ENCODE measurements at regions not wholly inside any gene's neighbourhood (a gene's known extent, or its start where the extent isn't known, plus 50 kb on each side); places are given as distances from the start of the nearest gene placed in this dataset.
"Not testable (repeated sequence)": the region's sequence is repeated elsewhere in the genome, so short reads cannot be mapped to it uniquely, and the experiment has no call there.

- no peak for DNase-seq (ENCODE audit: low spot score)
These were observed 97.0 kb upstream of the GRIP1 start for GRCh38 chr12:66775871-66776270.

- DNase-seq (ENCODE audit: low spot score): no peak
These were observed 98.1 kb upstream of the GRIP1 start for GRCh38 chr12:66776974-66777373.

DNA sequence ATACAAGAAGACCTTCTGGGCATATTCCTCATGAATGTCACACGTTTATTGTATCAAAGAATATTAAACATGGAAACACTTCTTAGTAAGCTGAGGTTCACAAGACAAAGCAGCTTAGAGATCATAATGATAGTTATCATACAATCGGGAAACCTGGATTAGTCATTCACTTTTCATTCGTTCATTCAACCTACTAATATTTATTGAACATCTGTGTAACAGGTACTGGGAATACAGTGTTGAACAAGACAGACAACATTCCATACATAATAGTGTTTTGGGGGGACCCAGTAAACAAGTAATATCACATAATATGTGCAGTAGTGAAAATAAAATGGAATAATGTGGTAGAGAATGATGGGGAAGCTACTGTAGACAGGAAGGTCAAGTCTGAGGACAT is 100.6 kb upstream of the GRIP1 start:
- no peak for DNase-seq (ENCODE audit: low spot score)

- DNase-seq (ENCODE audit: low spot score): no peak
These were observed 107.8 kb upstream of the GRIP1 start for GRCh38 chr12:66786531-66787308.

DNA sequence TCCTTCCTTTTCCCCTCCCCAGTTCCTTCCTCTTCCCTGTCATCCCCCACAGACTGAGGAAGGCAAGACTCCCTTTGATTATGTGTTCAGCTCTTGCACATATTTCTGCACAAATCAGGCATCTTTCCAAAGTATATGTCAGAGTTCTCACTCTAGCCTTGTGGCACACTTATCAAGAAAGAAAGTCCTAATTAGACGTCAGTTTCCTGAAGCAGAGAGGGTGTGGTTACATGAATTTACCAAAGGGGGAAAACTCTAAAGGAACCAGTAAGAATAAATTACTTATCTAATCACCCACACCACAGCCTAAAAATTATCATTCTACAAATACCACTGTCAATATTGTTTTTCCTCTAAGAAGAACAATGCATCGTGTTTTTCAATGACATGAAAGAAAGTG is 120.7 kb upstream of the GRIP1 start:
- DNase-seq (ENCODE audit: low spot score): no peak

- no peak for DNase-seq (ENCODE audit: low spot score)
These were observed 121.2 kb upstream of the GRIP1 start for GRCh38 chr12:66800046-66800445.

GRCh38 chr12:66803930-66804329 is 125.1 kb upstream of the GRIP1 start:
- no peak for DNase-seq (ENCODE audit: low spot score)

GRCh38 chr12:66804563-66804974 is 125.7 kb upstream of the GRIP1 start:
- DNase-seq (ENCODE audit: low spot score): no peak

GRCh38 chr12:66808606-66809005 is 129.7 kb upstream of the GRIP1 start:
- DNase-seq (ENCODE audit: low spot score): no peak

- DNase-seq (ENCODE audit: low spot score): no peak
These were observed 134.4 kb upstream of the GRIP1 start for GRCh38 chr12:66813137-66813892.

DNA sequence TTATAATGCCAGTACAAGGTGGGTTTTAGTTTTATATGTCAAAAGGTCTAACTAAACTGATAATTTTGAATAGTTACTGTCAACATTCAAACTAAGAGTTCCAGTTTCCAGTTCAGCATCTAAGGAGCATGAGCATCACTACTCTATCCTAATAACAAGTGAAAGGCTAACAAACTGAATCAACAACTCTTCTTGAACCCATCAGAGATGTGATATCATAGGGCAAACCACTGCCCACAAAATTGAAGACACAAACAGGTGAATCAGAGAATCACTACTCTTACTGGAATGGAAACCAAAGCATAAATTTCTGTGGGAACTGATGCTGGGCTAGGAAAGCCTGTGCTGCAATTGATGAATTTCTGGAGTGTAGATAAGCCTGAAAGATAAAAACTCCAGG is 140.7 kb upstream of the GRIP1 start:
- no peak for DNase-seq (ENCODE audit: low spot score)

DNA sequence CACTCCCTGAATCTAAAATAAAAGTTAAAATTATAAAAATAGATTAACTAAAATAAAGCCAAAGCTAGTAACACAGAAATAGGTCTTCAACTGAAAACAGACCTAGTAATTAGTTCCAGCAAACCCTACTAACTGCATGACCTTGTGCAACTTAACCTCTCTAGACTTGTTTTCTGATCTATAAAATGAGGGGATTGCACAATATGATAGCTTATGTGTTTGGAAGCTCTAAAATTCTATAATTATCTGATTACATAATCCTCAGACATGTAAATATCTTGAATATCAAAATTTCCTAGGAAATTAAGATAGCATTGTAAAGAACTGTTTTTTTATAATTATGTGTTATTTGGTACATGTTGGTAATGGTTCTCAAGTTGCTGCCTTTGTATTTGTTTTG is 144.1 kb upstream of the GRIP1 start:
- no peak for DNase-seq (ENCODE audit: low spot score)

DNA sequence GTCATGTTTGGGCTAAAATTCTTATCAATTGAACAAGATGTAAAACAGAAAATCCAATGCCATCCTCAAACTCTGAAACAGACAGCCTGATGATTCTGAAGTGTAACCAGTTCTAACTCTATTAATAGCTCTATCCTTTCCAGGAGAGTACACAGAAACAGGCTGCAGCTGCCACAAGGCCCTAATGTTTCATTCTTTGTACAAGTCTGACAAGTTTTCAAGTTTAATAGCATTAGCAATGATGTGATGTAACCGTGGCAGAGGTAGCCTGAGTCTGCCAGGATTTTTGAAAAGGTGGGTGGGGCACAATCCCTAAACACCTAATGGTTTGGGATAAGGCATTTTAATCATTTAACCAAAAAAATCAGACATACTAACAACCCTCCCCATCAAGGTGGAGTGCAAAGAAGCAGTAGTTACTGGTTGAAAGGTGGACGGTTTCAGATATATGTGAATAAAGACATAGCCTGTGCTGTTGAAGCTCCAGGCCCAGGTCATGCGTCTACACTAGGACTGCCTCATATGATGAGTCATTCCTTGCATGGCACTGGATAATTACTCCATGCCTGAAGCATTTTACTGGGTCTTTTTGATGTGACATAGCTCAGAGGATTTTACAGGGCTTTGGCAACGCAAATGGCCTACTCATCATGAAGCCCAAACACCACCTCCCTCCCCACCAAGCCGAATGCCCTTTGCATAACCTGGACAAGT is 145.1 kb upstream of the GRIP1 start:
- no peak for DNase-seq (ENCODE audit: low spot score)

DNA sequence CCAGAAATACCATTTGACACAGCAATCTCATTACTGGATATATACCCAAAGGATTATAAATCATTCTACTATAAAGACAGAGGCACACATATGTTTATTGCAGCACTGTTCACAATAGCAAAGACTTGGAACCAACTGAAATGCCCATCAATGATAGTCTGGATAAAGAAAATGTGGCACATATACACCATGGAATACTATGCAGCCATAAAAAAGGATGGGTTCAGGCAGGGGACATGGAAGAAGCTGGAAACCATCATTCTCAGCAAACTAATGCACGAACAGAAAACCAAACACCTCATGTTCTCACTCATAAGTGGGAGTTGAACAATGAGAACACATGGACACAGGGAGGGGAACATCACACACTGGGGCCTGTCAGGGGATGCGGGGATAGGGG is 147.0 kb upstream of the GRIP1 start:
- DNase-seq (ENCODE audit: low spot score): not testable (repeated sequence)

DNA sequence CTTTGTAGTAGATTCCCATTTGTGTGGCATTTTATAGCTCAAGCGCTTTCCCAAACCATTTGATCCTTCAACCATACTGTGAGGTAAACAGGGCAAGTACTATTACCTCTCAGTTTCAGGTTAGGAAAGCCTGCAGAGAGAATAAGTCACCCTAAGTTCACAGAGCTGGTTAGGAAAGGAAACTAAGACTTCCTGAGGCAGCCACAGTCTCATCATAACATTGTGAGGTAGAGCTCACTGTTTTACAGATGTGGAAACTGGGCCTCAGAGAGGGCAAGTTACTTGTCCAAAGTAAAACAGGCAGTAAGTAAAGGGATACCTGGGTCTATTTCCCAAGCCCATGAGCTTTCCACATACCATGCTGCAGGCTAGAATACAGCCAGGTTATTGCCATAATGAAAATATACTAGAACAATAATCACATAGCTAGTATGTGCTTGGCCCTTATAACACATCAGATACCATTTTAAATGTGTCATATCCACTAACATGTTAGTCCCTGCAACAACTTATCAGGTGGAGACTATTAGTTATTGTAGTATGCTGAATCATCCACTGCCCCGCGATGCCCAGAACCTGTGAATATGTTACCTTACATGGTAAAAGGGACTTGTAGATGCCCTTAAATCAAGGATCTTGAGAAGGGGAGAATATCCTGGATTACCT is 150.9 kb upstream of the GRIP1 start:
- no peak for DNase-seq (ENCODE audit: low spot score)

DNA sequence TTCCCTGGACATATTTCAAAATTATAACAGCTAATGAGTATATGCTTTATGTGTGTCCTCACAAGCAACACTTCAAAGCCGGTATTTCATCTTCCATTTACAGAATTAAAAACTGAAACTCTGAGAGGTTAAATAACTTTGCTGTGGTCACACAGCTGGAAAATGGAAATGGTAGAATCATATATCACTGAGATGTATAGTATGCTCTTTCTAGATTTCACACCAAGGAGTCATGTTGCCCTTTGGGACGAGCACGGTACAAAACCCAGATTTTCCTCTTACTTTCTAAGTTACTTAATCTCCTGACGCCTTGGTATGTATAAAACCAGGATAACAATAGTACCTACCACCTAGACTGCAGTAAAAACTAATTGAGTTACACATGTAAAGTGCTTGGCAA is 152.6 kb upstream of the GRIP1 start:
- DNase-seq (ENCODE audit: low spot score): no peak

GRCh38 chr12:66832997-66833396 is 154.1 kb upstream of the GRIP1 start:
- no peak for DNase-seq (ENCODE audit: low spot score)

- no peak for DNase-seq (ENCODE audit: low spot score)
These were observed 157.9 kb upstream of the GRIP1 start for GRCh38 chr12:66836623-66837310.

DNA sequence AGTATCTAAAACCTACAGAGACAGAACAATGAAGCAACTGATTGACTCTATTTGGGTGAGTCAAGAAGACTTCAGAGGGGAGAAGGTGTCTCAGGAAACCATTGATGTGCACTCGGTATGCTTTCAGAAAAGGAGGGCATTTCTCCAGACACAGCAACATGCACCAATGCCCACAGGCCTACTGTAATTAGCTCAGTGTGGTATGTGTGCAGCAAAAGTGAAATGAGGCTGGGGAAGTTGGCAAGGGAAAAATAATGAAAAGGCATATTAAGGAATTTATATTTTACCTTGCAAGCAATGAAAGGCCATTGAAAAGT is 158.4 kb upstream of the GRIP1 start:
- DNase-seq (ENCODE audit: low spot score): no peak

DNA sequence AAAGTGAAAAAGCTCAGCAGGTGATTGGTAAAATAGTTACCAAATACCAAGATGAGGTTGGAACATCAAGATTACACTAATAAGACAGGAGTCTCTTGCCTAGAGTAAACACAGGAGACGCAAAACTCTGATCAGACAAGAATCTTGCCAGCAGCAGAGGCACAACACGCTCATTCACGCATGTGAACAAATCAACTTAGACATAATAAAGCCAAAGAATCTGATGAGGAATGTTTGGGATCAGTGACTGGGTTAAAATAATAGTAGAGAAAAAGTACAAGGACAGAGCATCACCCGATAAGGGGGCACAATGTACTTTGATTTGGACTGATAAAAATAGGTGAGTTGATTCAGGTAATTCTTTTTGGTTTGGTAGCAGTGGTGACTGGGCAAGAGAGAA is 159.5 kb upstream of the GRIP1 start:
- no peak for DNase-seq (ENCODE audit: low spot score)

- no peak for DNase-seq (ENCODE audit: low spot score)
These were observed 170.1 kb upstream of the GRIP1 start for GRCh38 chr12:66848967-66849366.

DNA sequence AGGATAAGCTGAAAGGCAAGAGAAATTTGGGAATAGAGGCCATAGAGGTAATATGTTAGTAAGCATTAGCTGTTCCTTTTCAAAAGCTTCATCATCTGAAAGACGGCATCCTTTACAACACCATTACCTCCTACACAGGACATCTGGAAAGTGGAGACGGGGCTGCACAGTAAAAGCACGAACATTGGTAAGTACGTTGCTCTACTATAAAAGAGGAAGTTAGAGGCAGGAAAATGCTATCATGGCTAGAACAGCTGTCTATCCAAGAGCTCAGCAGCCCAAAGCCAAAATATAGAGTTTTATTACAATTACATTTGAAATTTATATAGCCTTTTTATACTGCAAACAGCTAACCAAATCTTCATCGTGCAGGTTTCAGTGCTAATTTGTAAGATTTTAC is 172.3 kb upstream of the GRIP1 start:
- DNase-seq (ENCODE audit: low spot score): no peak
